MM.1S (cell line): ENCODE measurements at regions not wholly inside any gene's neighbourhood (a gene's known extent, or its start where the extent isn't known, plus 50 kb on each side); places are given as distances from the start of the nearest gene placed in this dataset.

Source experiments
- DNase-seq: peaks from one replicate; pipeline ENCODE4 v3.0.0-alpha.2; 2015
- H2AFZ ChIP-seq: fragments of 300-600 bp; sonication (generic); 2 replicates; pipeline ENCODE4 v1.6.0; 2016; ENCODE audit warnings: antibody characterized with exemption, low read length
- H3F3A ChIP-seq: fragments of 300-600 bp; sonication (generic); 2 replicates; pipeline ENCODE4 v1.6.1; 2016; ENCODE audit warnings: mild to moderate bottlenecking, antibody characterized with exemption, low read length, moderate library complexity, mixed read lengths; ENCODE audit not compliant: insufficient read depth
- H3K27ac ChIP-seq: fragments of 300-600 bp; sonication (generic); 2 replicates; pipeline ENCODE4 v1.5.1; 2016; ENCODE audit warnings: mild to moderate bottlenecking, low read length
- H3K27me3 ChIP-seq: fragments of 300-600 bp; sonication (generic); replicated peaks from 2 replicates; pipeline ENCODE4 v1.6.0; 2016; ENCODE audit warnings: low read length; ENCODE audit not compliant: insufficient read depth
- H3K36me3 ChIP-seq: fragments of 300-600 bp; sonication (generic); replicated peaks from 2 replicates; pipeline ENCODE4 v1.6.1; 2016; ENCODE audit warnings: mild to moderate bottlenecking, low read length, mixed read lengths; ENCODE audit not compliant: insufficient read depth
- H3K4me1 ChIP-seq: fragments of 300-600 bp; sonication (generic); 2 replicates; pipeline ENCODE4 v1.6.1; 2016; ENCODE audit warnings: low read length, mixed read lengths
- H3K4me2 ChIP-seq: fragments of 300-600 bp; sonication (generic); 2 replicates; pipeline ENCODE4 v1.6.0; 2016; ENCODE audit warnings: low read depth, low read length
- H3K4me3 ChIP-seq: fragments of 300-600 bp; sonication (generic); 2 replicates; pipeline ENCODE4 v1.5.1; 2016; ENCODE audit warnings: low read length, mixed read lengths
- H3K79me2 ChIP-seq: fragments of 300-600 bp; sonication (generic); 2 replicates; pipeline ENCODE4 v1.6.1; 2016; ENCODE audit warnings: mixed run types, low read length, mixed read lengths
- H3K9ac ChIP-seq: fragments of 300-600 bp; sonication (generic); 2 replicates; pipeline ENCODE4 v1.6.1; 2016; ENCODE audit warnings: low read length, mixed read lengths
- H3K9me2 ChIP-seq: fragments of 300-600 bp; sonication (generic); replicated peaks from 2 replicates; pipeline ENCODE4 v1.6.1; 2016; ENCODE audit warnings: mild to moderate bottlenecking, low read length, mixed read lengths; ENCODE audit not compliant: insufficient read depth
- H3K9me3 ChIP-seq: fragments of 300-600 bp; sonication (generic); replicated peaks from 2 replicates; pipeline ENCODE4 v1.6.1; 2016; ENCODE audit warnings: mild to moderate bottlenecking, low read length, mixed read lengths; ENCODE audit not compliant: insufficient read depth
- H4K20me1 ChIP-seq: fragments of 300-600 bp; sonication (generic); 2 replicates; pipeline ENCODE4 v1.6.1; 2016; ENCODE audit warnings: mild to moderate bottlenecking, low read length, moderate library complexity, mixed read lengths; ENCODE audit not compliant: insufficient read depth
- CTCF ChIP-seq: fragments of 300-600 bp; sonication (generic); IDR thresholded peaks from 2 replicates; pipeline ENCODE4 v1.5.1; 2016; ENCODE audit warnings: antibody characterized with exemption, low read length, mixed read lengths
- EZH2 ChIP-seq: fragments of 300-600 bp; sonication (generic); optimal IDR thresholded peaks from 2 replicates; pipeline ENCODE3; 2017; ENCODE audit warnings: low read depth, mild to moderate bottlenecking, antibody characterized with exemption, low read length, mixed read lengths
- EZH2phosphoT487 ChIP-seq: fragments of 300-600 bp; sonication (generic); IDR thresholded peaks from 2 replicates; pipeline ENCODE4 v1.6.1; 2018; ENCODE audit warnings: antibody characterized with exemption, low read length

- no peaks in the 10 kb centered on the region for H4K20me1 ChIP-seq
- no peaks in the 10 kb centered on the region for H3K27me3 ChIP-seq
- H3K36me3 ChIP-seq: no peaks in the 10 kb centered on the region
- no peak overlapping the region for H3K4me2 ChIP-seq
- no peaks in the 10 kb centered on the region for H3K9me3 ChIP-seq
- TF ChIP-seq EZH2phosphoT487 (no peak), EZH2 (no peak), CTCF (no peak)
- H3K9me2 ChIP-seq: no peaks in the 10 kb centered on the region
- DNase-seq: no peak
- no peak overlapping the region for H3K9ac ChIP-seq
- no peak overlapping the region for H3K27ac ChIP-seq
- no peak overlapping the region for H3K4me3 ChIP-seq
- no peaks in the 10 kb centered on the region for H3K4me1 ChIP-seq
- no peak overlapping the region for H2AFZ ChIP-seq
- no peaks in the 10 kb centered on the region for H3F3A ChIP-seq
- no peaks in the 10 kb centered on the region for H3K79me2 ChIP-seq
These were observed 482.9 kb upstream of the SLC35B3 start for GRCh38 chr6:8918196-8918595.

- H3K36me3 ChIP-seq: no peaks in the 10 kb centered on the region
- no peak for TF ChIP-seq CTCF
- no peak for TF ChIP-seq EZH2
- TF ChIP-seq EZH2phosphoT487: no peak
These were observed 479.4 kb upstream of the SLC35B3 start for GRCh38 chr6:8914700-8915099.

GRCh38 chr6:8908638-8909037 lies 473.3 kb upstream of the SLC35B3 start:
- Histone ChIP-seq H3K4me3 (no peak overlapping the region), H2AFZ (no peak overlapping the region), H3K36me3 (no peaks in the 10 kb centered on the region), H3K9me3 (no peaks in the 10 kb centered on the region), H3K9ac (no peak overlapping the region), H3K4me1 (no peaks in the 10 kb centered on the region), H3K79me2 (no peaks in the 10 kb centered on the region), H3F3A (no peaks in the 10 kb centered on the region), H3K27me3 (no peaks in the 10 kb centered on the region), H3K9me2 (no peaks in the 10 kb centered on the region), H3K27ac (no peak overlapping the region), H3K4me2 (no peak overlapping the region), H4K20me1 (no peaks in the 10 kb centered on the region)
- DNase-seq: no peak
- TF ChIP-seq CTCF (no peak), EZH2 (no peak), EZH2phosphoT487 (no peak)

More at GRCh38 chr6:8914700-8915099, 479.4 kb upstream of the SLC35B3 start:
- H3K4me3 ChIP-seq: no peak overlapping the region
- H3F3A ChIP-seq: no peaks in the 10 kb centered on the region
- no peaks in the 10 kb centered on the region for H3K27me3 ChIP-seq
- no peak overlapping the region for H2AFZ ChIP-seq
- H3K79me2 ChIP-seq: no peaks in the 10 kb centered on the region
- no peaks in the 10 kb centered on the region for H3K9me3 ChIP-seq
- no peaks in the 10 kb centered on the region for H4K20me1 ChIP-seq
- H3K27ac ChIP-seq: no peak overlapping the region
- no peak for DNase-seq
- H3K9me2 ChIP-seq: no peaks in the 10 kb centered on the region
- H3K4me2 ChIP-seq: no peak overlapping the region
- H3K4me1 ChIP-seq: no peaks in the 10 kb centered on the region
- no peak overlapping the region for H3K9ac ChIP-seq
